CD4-positive, alpha-beta T cell treated with Interleukin-12 subunit alpha and Interleukin-12 subunit beta, for 1 hour (primary cell): ENCODE measurements at regions not wholly inside any gene's neighbourhood (a gene's known extent, or its start where the extent isn't known, plus 50 kb on each side); places are given as distances from the start of the nearest gene placed in this dataset.

ENCODE experiments used
- DNase-seq: peaks from one replicate; pipeline ENCODE4 v3.0.0-alpha.2; 2020

DNA sequence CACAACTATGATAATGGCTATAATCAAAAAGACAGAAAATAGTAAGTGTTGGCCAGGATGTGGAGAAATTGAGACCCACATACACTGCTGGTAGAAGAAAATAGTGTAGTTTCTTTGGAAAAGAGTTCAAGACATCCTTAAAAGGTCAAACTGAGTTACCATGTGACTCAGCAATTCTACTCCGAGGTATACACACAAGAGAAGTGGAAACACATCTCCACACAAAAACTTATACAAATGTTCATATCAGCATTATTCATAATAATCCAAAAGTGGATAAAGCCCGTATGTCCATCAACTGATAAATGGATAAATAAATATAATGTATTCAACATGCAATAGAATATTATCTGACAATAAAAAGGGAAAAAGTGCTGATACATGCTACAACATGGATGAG, 532.2 kb downstream of the NR2F1-AS1 start:
- DNase-seq, result no peak

DNA sequence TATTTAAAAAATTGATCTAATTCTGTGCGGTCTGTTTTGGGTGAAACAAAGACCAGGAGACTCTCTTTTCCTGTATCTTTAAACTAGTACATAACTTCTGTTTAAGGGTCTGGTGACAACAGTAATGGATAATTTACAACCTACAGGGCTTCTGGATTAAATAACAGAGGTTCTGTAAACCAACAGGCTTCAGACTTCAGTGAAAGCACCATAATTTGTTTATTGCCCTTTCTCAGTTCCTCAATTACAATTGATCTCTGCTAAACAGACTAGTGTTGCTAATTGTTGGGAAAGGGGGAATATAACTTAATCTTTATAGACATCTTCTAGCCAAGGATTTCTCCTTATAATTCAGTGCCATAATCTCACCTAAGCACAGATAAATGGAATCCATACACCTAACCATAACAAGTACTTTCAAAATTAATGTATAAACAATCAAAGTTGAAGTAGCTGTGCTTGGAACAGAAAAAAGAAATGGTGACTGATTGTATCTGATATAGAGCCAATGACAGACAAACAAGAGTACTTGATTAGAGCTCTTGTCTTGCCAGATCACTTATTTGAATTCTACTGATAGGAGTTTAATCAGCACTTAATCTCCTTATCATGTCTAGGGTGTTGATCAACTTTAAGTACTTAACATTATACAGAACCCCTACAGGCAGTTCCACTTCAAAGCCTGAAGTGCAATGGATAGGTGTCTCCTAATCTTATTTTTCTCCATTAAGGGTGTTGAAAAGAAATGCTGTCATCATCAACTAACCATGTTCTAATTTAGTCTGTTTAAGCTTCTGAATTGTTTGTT, 536.0 kb downstream of the NR2F1-AS1 start:
- no peak for DNase-seq

- no peak for DNase-seq
These were observed 541.1 kb downstream of the NR2F1-AS1 start for GRCh38 chr5:93039888-93040287.

DNA sequence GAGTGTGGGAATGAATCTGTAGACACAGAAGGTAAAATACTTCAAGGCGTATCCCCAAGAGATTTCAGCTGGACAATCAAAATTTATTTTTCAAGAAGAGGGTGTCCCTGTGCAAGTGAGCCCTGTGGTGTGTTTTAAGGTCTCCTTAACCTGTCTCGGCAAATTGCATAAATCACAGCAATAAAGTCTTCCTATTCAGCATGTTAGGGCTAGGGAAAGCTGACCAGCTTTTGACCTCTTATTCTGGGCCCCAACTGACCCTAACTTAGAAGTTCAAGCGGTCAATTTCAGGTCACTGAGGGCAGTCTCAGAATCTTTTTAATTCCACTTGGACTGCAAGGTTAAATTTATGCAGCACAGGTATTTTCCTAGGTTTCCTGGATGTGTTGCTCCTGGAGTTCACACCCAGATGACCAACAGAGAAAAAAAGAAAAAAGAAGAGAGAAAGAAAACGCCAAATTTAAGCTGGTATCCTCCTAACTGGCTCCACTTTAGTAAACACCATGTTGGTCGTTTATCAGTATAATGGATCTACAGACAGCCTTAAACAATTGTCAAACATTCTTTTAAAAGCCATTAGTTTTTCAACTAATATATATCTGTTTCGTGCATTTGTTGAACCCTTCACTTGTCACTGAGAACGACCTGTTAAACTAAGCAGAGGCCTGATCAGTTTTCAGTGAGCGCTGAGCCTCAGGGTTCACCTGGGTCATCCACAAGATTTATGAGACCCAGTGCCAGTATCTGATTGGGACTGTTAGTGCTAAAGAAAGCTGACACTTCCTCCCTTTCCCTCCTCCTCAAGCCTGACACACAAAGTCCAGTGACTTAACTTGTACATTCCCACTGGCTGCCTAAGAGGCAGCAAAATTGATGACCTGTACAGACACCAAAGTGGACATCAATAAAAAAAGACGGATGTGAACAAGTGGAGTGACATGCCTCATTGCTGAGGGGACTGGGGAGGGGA, 546.1 kb downstream of the NR2F1-AS1 start:
- DNase-seq, result no peak

DNA sequence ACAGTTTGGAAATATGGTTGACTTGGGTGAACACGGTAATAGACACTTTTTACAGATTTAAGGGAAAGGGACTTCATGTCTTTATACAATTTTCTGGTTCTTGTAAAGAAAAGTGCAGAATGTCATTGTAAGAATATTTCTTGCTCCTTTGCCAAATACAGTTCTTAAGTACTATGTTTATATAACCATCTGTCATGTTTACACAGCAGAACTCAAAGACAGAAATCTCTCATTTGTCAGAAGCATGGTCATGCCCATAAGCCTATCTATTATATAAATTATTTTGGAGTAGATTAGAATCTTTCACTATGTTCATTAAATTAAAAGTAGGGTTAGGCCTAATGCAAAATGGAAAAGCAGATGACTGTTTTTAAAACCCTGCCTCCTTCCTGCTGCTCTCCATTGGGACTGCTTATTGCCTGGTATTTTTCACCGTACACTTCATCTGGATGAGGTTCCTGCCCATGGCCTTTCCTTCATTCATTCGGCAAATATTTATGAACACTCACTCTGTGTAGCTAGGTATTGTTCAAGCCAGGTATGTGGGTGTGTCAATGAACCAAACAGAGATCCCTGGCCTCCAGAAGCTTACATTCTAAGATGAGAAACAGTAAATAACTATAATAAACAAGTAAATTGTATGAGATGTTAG, 558.1 kb downstream of the NR2F1-AS1 start:
- no peak for DNase-seq

DNA sequence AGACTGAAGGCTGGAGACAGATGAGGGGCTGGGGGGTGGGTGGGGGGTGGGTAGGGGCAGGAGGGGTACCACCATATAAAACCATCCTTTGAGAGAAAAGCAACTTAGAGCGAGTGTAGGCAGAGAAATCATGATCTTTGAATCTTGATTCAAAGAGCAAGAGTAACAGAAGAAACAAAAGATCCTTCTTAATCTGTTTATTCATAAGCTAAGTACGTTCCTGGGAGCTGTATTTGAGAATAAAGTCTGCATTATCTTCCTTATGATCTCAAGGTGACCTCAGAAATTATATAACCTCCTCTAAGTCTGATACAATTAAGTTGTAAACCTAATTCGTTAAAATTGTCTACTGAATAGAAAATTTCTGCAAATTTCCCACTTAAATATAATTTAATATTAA, 558.8 kb downstream of the NR2F1-AS1 start:
- DNase-seq, result no peak

DNA sequence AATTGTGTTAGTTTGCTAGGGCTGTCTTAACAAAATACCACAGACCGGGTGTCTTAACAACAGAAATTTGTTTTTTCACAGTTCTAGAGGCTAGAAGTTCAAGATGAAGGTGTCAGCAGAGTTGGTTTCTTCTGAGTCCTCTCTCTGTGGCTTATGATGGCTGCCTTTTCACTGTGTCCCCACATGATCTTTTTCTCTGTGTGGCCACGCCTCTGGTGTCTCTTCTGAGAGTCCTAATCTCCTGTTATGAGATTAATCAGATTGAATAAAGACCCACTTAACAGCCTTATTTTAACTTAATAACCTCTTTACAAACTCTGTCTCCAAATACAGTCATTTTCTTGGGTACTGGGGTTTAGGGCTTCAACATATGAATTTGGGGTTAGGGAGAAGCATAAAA, 561.1 kb downstream of the NR2F1-AS1 start:
- DNase-seq, result no peak

DNA sequence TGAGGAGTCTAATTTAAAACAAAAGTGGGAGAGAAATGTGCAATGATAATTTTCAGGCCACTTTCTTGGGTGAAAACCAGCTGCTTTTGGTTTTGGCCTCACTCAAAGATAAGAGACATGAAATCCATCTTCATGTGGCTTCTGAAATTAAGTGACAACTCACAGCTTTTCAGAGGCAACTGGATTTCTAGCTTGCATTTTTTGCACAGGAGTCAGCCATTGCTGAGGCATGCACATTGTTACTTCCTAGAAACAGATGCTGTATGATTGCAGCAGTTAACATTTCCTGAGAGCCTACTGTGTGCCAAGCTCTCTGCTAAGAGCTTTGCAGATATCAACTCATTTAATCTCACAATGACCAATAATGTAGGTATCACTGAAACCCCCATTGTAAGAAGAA, 562.6 kb downstream of the NR2F1-AS1 start:
- no peak for DNase-seq

- no peak for DNase-seq
These were observed 563.2 kb downstream of the NR2F1-AS1 start for GRCh38 chr5:93017849-93018248.

DNA sequence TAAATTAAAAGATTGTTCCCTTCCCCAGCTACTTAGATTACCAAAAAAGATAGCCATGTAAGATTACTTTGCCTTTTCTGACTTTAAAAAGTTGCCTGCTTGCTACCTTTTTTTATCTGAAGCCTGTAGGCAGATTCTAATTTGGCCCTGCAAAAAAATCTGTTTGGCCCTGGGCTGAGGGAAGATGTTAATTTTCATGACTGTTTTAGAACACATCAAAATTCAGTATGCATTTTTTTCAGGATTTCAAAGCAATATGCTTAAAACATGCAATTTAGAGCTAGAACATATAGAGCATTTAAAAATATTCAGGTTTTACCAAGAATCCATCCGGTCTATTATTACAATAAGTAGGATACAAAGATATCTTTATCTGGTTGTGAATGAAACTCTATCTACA, 563.6 kb downstream of the NR2F1-AS1 start:
- no peak for DNase-seq

DNA sequence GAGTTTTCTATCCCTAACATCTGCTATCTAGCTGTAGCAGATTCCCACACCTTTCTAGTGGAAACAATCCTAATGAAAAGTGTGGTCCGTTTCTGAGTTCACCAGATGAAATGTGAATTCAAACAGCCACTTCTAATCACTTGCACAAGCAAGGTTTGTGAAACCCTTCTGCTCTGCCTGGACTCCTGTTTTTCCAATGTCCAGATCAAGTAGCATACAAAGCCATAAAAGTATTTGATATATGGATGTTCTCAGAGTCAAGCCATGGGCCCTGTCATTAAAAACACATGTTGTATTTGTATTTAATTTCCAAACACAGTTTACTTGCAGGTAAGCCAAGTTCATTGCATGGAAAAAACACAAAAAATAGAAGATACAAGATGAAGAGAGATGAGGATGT, 570.4 kb downstream of the NR2F1-AS1 start:
- DNase-seq, result no peak

- DNase-seq, result no peak
These were observed 571.0 kb downstream of the NR2F1-AS1 start for GRCh38 chr5:93010037-93010436.

- DNase-seq, result no peak
These were observed 572.4 kb downstream of the NR2F1-AS1 start for GRCh38 chr5:93008502-93009207.

DNA sequence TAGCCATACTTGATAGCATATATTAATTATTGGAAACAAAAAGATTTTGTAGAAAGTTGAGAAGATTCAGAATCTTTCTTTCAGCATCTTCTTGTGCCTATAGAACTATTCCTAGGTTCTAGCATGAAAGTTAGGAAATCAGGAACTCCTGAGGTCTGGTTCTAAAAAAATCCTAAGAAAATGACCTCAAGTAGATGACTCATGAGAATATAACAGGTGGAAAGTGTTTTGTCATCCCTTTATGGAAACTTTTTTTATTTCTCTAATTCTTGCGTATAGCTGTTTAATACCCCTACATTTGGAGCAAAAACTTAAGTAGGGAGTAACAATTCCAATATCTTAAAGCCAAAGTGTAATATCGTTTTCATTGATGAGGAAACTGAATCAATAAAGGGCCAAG, 574.1 kb downstream of the NR2F1-AS1 start:
- no peak for DNase-seq

GRCh38 chr5:92998456-92998855, 582.6 kb downstream of the NR2F1-AS1 start:
- no peak for DNase-seq

GRCh38 chr5:92994392-92994791, 586.6 kb downstream of the NR2F1-AS1 start:
- no peak for DNase-seq

GRCh38 chr5:92992073-92992472, 588.9 kb downstream of the NR2F1-AS1 start:
- no peak for DNase-seq

- no peak for DNase-seq
These were observed 589.4 kb downstream of the NR2F1-AS1 start for GRCh38 chr5:92991581-92992067.

GRCh38 chr5:92990771-92991170, 590.2 kb downstream of the NR2F1-AS1 start:
- DNase-seq, result no peak

DNA sequence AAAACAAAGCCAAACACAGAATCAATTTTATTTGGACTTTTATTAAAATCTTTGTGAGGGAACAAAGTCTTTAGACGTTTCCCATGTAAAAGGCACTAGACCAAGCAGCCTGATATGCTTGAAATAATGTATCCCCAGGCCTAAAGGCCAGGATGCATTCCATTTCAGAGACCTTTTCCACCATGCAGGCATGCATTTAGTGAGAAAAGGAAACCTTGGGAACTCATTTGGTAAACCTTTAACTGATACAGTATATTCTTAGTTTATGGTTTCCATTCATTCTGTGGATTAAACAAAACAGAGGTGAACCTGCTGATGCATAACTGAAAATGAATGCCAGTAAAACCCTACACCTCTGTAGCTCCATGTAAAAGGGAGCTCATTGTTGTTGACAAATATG, 600.0 kb downstream of the NR2F1-AS1 start:
- no peak for DNase-seq

- DNase-seq, result no peak
These were observed 600.5 kb downstream of the NR2F1-AS1 start for GRCh38 chr5:92980491-92980890.

DNA sequence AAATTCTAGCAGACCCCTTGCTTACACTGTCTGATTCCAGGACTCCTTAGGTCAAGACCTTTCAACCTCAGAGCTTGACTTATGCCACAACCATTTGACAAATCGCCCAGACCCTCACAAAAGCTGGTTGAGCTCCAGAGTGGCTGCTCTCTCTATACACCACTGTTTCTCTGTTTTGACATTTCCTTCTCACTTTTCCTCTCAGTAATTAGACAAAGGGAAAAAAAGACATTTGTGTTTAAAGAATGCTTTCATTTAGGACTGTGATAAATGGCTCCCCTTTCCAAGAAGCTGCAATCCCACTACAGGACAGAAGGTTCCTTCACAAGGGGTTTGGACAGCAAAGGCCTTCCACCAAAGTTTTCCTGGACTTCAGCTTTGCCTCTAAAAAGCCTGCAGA, 601.3 kb downstream of the NR2F1-AS1 start:
- DNase-seq, result no peak
